ENCODE measurements at regions not wholly inside any gene's neighbourhood (a gene's known extent, or its start where the extent isn't known, plus 50 kb on each side); places are given as distances from the start of the nearest gene placed in this dataset.

DNA sequence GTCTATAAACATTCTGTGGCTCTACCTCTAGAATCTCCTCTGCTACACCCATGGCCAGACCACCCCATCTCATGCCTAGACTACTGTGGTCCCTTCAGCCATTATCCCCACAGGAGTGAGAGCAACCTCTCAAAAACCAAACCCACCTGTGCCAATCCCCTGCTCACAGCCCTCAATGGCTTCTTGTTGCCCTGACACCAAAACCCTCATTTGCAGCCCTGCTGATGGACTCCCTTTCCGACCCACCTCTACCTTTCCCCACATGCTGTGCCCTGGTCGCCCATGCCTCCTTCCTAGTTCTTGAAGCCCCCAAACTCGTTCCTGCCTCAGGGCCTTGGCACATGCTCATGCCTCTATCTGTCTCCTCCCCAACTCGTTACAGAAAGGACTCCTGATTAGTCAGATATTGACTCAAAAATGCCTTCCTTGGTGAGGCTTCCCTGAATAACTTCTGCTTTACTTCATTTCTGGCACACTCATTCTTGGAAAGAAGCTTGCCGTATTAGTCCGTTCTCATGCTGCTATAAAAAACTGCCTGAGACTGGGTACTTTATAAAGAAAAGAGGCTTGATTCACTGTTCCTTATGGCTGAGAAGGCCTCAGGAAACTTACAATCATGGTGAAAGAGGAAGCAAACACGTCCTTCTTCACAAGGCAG lies 104.2 kb downstream of the TEX36 start:
- TF ChIP-seq, protein P1, sequence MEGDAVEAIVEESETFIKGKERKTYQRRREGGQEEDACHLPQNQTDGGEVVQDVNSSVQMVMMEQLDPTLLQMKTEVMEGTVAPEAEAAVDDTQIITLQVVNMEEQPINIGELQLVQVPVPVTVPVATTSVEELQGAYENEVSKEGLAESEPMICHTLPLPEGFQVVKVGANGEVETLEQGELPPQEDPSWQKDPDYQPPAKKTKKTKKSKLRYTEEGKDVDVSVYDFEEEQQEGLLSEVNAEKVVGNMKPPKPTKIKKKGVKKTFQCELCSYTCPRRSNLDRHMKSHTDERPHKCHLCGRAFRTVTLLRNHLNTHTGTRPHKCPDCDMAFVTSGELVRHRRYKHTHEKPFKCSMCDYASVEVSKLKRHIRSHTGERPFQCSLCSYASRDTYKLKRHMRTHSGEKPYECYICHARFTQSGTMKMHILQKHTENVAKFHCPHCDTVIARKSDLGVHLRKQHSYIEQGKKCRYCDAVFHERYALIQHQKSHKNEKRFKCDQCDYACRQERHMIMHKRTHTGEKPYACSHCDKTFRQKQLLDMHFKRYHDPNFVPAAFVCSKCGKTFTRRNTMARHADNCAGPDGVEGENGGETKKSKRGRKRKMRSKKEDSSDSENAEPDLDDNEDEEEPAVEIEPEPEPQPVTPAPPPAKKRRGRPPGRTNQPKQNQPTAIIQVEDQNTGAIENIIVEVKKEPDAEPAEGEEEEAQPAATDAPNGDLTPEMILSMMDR (IDR thresholded peaks at IDR 0.05): no peak
- no peak for TF ChIP-seq POLR2A (IDR thresholded peaks at IDR 0.05)

Data from right lobe of liver (tissue), 4 donors.